HEK293T (cell line): ENCODE measurements at regions not wholly inside any gene's neighbourhood (a gene's known extent, or its start where the extent isn't known, plus 50 kb on each side); places are given as distances from the start of the nearest gene placed in this dataset.

Source experiments
- ARNT ChIP-seq: fragments of 450-650 bp; IDR thresholded peaks from 2 replicates; pipeline ENCODE4 v1.6.1; 2017; ENCODE audit warnings: mild to moderate bottlenecking
- ELF4 ChIP-seq: fragments of 450-650 bp; IDR thresholded peaks from 2 replicates; pipeline ENCODE4 v1.6.1; 2017; ENCODE audit warnings: antibody characterized with exemption
- NFRKB ChIP-seq: fragments of 450-650 bp; IDR thresholded peaks from 2 replicates; pipeline ENCODE4 v1.6.1; 2016; ENCODE audit warnings: mild to moderate bottlenecking, moderate library complexity
- SP1 ChIP-seq: fragments of 450-650 bp; IDR thresholded peaks from 2 replicates; pipeline ENCODE4 v1.6.1; 2017
- SUZ12 ChIP-seq: fragments of 450-650 bp; IDR thresholded peaks from 2 replicates; pipeline ENCODE4 v1.6.1; 2016; ENCODE audit warnings: mild to moderate bottlenecking

DNA sequence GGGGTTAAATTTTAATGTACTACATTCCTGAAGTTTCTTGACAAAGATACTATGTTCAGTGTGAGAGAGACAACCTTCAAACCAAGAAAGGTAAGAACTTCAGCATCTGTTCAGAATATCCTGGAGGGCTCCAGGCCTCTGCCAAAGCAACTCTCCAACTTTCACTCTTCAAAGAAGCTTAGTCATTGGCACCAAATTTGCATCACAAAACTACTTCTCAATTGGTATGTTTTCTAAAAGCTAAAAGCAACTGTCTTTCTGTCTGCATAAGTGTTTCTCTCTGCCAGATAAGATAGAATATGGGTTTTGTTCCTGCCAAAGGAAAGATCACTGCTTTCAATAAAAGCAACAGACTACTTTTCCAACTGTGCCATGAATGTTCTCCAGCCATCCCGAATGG lies 187.4 kb downstream of the SUCLA2 start:
- TF ChIP-seq SUZ12 (no peak), SP1 (no peak), NFRKB (no peak), ELF4 (no peak), ARNT (no peak)
